Stimulated activated CD4-positive, alpha-beta T cell treated with anti-CD3 and anti-CD28 coated beads, Interleukin-12 subunit alpha, Interleukin-12 subunit beta, amount 100 ng/mL, for 24 hours (primary cell): ENCODE measurements at regions not wholly inside any gene's neighbourhood (a gene's known extent, or its start where the extent isn't known, plus 50 kb on each side); places are given as distances from the start of the nearest gene placed in this dataset.

Experiments
- DNase-seq, 2 experiments: peaks; one replicate each; pipeline ENCODE4 v3.0.0-alpha.2; 2020; ENCODE audit warnings: low read depth in 2 of 2

DNA sequence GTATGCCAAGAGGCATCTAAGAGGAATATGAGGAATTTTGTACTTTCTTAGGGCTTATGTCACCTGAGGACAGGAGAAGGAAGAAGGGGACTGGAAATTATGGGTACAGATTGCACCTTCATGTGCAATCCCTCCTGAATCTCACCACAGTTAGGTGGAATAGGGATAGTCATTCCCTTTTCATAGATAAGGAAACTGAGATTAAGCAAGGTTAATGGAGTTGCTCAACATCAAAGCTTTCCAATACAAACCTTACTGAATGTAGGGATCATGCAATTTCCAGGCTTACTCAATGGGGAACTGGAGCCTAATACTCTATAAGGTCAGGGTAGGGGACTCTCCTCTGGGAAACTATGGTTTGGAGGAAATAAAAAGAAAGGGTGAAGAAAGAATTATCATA, 133.0 kb downstream of the C11orf87 start:
- no peak for DNase-seq

DNA sequence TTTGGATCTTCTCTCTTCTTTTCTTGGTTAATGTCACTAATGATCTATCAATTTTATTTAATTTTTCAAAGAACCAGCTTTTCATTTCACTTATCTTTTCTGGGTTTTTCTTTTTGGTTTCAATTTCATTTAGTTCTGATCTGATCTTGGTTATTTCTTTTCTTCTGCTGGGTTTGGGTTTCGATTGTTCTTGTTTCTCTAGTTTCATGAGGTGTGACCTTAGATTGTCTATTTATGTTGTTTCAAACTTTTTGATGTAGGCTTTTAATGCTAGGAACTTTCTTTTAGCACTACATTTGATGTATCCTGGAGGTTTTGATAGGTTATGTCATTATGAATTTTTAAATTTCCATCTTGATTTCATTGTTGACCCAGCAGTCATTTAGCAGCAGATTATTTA, 142.3 kb downstream of the C11orf87 start:
- no peak for DNase-seq

DNA sequence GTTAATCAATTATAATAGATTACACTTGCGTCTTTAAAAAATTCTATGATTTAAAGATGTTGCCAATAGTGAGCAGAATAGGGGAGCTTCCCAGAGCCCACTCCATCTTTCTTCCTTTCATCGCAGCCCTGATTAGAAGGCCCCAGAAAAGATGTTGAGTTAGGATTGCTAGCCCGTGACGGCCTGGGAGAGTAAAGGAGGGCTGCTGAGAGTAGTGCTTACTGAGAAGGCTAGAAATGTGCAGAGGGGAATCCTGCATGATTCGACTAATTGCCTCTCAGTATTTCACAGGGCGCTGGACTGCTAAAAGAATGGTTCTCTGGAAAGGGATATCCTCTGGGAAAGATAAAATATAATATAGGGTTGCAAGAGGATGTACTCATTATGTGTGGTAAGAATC, 160.5 kb downstream of the C11orf87 start:
- DNase-seq, result no peak

DNA sequence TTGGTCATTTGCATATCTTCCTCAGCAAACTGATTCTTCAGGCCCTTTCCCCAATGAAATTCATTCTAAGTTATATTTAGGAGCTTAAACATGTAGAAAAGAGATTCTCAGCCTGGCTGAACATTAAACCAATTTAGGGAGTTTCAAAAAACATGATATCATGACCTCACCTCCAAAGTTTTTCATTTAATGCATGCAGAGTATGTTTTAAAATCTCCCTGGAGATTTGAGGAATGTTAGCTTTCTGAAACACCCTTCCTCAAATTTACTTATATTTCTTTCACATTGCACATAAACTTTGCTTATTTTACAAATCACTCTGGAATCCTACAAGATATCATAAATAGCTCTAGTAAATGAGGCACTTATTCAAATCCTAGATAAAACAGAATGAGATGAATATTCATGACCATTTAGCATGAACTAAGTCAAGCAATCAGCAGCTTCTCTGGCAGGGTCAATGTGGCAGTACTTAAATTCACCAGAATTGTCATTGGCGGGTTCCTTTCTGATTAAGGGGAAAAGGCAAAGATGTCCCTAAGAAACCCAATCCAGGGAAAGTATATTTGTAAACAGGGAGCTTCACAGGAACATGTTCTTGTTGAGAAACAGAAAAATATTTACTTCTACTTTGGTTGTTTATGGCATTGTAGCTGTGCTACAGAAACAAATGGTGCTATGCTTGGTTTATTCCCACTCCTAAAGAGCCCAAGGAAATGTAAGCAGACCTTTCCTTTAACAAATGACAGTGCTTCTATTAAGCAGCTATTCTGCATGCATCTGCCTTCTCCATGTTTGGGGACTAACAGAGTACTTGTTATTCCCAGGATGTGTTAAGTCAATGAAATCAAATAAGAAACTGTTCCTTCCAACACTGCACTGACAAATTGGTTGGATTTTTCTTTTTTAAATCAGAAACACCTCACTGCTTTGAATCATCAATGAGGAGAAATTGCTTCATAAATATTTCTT, 162.3 kb downstream of the C11orf87 start:
- DNase-seq, result no peak

DNA sequence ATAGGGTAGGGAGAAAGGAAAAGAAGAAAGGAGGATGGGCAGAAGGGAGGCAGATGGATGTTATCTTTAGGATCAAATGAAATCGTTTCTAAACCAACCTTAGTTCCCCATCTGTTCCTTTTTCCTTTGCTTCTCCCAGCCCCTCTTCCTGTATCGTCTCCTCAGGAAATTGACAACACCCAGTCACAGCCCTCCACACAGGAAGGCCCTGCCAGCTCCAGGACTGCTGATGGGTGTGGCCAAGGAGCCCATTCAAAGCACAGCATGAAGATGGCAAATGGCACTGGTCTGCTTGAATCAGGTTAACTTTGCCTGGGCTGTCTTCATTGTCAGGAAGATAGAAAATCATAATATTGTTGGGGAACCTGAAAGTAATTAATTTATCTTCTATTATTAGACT, 164.8 kb downstream of the C11orf87 start:
- no peak for DNase-seq

DNA sequence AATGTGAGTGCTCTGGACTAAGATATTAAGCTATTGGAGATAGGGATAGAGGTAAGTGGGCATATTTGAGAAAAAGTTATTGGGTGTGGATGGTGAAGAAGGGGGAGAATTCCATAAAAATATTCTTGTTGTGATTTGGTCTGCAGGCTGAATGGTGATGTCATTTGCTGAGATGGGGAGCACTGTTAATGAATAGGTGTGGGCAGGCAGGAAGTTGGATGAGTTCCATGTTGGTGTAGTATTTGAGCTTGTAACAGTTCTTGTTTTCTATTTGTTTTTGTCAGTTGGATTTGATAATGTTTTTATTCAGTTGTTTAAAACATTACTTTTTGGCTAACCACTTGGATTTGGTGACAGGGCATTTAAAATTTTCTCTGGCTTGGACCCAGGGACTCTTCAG, 168.8 kb downstream of the C11orf87 start:
- DNase-seq, result no peak

DNA sequence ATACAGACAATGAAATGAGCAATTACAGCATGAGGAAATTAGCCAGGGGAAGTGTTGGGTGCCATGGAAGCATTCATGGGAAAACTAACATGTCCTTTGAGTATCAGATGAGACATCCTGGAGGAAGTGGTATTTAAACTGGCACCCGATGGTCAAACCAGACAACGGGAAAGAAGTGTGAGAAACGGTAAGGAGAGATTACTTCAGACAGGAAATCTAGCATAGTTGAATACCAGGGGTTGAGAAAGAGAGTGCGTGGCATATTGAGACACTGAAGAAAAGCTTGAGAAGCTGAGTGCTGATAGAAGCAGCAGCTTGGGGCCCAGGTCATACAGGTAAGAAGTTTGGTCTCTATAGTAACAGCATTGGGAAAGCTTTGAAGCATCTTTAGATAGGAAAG, 175.3 kb downstream of the C11orf87 start:
- no peak for DNase-seq

DNA sequence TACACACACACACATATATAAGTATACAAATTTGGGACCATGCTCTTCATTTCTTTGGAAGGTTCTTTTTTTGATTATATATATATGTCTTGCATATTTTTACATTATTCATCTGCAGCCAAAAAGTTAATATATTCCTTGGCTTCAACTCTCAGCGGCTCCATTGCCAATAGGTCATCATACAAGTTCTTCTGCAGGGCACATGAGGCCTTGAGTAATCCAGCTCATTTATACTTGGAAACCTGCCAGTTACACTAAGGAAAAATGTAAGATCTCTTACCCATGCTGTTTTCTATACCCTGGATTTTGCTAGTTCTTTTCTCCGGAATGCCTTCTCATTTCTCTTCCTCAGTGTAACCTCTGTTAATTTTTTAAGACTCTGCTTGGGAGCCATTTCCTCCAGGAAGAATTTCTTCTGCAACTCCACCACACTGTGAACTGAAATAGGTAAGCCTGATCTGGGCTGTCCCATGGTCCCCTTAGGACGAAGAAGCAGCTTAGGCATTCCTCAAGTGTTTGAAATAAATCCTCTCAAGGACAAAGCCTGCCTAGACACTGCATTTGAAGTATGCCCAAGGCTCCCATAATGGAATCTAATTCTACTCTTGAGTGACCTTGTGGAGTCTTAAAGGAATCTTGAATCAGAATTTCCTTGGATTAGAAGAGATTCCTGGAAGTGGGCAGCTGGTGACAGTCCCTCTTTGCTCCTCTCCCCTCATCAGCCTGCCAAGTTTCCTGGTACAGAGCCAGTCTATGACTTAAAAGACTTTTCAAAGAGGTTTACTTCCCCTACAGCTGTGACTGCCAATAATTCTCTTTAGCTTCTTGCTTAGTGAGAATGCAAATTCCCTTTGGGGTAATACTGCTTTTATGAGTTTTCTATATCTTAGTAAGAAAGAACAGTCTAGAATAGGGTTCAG, 182.8 kb downstream of the C11orf87 start:
- DNase-seq, result no peak

DNA sequence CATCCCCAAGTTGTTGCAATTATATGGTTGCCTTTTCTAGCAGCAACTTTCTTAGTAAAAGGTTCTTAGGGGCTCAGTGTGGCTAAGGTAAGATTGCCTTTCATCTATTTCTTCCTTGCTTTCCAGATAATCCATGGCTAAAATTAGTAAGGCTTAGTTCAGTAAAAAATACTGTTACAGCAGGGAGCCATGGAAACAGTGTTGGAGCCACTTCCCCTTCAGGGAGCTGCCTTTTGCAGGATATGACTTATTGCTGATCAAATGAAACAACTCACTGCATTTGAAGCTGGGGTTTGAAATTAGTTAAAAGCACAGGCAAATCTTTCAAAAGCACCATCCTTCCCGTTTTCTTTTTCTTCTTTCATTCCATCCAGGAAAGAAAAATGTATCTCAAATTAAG, 184.3 kb downstream of the C11orf87 start:
- no peak for DNase-seq

DNA sequence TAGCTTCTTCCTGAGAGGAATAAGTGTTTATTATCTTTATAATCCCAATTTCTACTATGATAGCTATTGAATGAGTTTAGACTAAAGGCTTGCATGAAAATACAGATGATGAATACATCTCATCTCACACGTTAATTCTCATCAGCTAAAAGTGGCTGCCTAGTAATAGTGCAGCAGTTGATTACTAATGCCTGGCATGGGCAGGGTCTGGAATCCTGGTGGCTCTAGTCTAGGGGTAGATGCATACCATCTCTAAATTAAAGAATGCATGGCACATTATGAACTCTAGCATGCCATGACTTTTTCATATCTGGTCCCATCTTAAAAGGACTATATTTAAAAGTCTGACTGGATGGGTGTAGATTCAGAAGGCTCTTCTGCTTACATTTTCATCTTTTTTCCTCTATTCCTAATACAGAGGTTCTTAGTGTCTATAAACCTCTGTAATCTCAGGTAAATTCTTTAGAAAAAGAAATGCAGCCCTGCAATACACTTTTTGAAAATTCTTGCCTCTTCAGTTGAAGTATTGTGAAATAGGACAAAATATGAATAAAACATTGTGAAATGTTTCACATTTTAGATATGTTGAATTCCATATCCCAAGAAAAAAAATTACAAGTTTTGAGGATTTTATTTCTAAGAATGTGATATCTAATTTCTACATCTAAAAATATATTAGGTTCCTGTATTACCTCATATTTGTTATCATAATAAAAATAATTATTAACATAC, 187.6 kb downstream of the C11orf87 start:
- no peak for DNase-seq

DNA sequence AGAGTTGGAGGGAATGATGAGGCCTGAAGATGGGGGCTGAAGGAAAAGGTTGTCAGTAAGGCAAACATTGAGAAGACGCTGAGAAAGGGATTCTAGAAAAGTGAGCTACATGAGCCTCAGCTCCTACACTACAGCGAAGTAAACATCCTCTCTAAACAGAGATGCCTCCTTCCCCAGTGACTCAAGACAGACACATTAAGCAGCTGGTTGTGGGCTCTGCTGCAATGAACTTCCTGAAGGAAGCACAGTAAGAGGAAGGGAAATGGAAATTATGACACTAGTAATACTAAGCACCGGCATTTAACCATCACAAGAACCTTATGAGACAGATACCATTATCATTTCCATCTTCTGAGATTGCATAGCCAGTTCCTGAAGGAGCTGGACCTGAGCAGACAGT, 190.5 kb downstream of the C11orf87 start:
- no peak for DNase-seq

DNA sequence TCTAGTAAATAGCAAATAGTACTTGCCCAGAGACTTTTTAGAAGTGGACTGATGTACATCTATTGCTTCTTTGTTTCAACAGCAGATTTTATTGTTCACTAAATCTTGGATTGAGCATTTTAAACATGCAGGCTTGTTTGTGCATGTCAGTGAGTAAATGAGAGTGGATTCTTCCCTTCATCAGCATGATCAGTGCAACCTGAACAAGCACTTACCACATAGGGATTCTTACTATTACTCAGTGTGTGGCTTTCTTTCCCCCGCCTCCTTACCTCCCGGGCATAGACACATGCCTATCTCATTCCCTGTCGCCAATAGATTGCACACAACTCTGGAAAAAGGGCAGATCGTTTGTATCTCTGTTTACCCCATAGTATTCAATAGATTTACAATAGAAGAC, 197.5 kb downstream of the C11orf87 start:
- DNase-seq, result no peak

DNA sequence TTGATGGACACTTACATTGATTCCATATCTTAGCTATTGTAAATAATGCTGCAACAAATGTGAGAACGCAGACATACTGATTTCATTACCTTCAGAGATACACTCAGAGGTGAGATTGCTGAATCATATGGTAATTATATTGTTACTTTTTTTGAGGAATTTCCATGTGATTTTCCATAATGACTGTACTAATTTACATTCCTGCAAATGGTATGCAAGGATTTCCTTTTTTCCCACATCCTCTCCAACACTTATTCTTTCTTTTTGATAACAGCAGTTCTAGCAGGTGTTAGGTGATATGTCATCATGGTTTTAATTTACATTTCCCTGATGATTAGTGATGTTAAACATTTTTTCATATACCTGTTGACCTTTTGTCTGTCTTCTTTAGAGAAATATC, 207.7 kb downstream of the C11orf87 start:
- DNase-seq, result no peak

DNA sequence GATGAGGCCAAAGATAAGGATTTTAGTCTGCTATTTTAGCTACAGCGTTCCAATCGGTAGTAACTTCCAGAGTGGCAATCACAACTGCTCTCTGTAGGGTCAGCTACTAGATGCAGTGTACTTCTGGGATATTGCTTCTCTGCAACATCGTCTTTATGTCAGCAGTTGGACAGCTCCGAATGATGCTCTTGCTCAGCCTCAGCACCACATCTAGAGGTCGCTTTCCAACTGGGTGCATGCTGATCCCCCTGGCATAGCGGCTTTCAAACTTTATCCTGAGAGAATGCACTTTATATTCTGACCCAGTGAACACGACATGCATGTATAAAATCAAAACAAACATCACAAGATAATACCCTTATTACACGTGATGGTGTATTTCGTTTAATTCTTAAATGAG, 219.6 kb downstream of the C11orf87 start:
- no peak for DNase-seq

DNA sequence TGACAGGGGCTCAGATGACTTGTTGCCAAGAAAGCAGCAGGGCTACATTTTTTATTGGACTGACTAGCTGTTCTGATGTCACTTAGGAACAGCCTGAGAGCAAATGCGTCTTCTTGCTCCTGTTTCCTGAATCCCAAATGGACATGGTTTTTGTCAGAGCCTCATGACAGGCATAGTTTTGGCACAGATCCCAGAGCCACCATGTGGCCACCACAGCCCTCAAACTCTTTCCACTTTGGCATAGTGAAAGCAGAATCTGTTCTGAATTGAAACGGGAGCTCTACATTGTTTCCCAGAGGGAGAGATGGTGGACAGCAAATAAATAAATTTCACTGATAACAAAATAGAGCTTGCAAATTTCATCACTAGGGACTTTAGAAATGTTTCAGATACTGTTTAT, 222.2 kb downstream of the C11orf87 start:
- DNase-seq, result no peak

DNA sequence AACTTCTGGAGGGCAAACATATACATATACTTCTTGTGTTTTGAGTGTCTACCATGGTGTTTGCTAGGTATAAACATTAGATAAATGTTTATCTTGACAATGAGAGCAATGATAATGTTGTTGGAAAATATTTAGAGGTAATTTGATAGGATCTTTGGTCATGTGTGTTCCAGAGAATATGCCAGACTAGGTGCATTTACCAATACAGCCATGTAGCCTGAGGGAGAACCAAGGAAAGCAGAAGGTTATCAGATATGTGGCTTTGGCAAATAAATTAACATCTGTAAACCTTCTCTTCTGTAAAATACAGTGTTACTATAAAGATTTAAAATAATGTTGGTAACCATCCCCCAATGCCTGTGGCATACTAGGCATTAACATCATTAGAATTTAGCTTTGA, 226.8 kb downstream of the C11orf87 start:
- no peak for DNase-seq

DNA sequence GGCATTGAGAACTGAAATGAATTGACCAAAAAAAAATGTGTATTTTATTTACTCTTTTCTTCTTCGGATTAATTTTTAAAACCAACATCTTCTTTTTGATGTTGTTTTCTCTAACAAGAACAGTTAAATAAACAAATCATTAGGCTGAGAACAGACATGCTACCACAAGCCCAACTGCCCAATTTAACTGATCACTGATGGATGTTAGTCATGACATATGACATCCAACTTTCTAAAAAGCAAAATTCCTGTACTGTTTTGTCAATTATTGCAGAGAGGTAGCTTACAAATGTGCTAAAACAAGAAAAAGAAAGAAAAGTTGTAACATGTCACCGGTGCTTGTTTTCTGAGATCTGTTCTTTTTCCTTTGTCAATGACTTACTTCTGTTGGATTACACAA, 232.1 kb downstream of the C11orf87 start:
- DNase-seq, result no peak

DNA sequence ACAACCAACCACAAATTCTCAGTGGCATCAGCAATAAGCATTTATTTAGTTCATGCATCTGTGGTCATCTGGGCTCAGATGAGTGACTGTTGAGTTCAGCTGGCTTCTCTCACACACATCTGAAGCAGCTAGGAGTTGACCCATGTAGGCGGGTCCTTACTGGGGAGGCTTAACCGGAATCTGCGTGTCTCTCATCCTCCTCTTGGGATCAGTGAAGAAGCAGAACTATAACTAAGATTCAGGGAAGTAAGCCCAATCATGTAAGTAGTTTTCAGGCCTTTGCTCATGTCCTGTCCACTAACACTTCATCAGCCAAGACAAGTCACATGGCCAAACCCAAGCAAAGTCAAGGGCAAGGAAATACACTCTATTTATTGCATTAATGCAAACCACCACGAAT, 236.2 kb downstream of the C11orf87 start:
- no peak for DNase-seq

DNA sequence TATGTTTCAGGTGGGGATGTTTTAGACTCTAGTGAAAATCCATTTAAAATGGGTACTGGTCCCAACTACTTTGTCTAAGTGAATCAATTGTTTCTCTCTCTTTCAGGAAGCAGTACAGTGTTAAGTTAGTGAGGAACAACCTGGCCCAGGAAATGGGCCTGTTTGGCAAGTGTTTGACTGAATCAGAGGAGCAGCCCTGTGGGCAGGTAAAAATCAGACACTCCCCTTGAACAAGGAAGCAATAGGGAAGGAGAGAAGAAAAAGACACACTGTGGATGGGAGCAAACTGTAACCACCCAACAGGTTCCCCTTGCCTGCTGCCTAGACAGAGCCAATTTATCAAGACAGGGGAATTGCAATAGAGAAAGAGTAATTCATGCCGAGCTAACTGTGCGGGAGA, 245.7 kb downstream of the C11orf87 start:
- no peak for DNase-seq

DNA sequence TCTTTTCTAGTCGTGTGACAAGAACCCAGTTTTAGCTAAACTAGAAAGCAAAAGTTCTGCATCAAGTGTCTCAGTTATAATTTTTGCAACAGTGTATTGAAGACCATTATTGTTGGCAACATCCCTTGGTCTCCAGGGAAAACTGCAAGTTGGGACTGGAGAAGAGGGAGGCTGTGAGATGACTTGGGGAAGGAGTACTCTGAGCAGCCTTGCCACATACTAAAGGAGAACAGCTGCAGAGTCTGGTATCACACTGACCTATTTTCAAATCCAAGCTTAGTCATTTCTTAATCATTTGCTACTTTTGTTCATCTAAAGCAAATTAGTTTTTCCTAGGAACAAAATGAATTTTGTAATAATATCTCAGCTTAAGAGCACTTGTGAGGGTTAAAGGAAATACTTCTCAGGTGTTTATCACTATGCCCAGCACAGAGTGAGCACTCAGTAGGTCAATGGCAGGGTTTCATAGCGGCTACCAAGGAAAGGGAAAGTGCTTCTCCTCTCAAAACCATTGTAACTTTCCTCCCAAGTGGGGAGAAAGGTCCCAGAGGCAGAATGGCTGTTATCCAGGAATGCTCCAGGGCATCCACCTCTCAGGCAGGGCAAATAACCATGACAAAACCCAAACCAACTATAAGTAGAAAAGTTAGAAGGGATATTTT, 247.1 kb downstream of the C11orf87 start:
- DNase-seq, result no peak

DNA sequence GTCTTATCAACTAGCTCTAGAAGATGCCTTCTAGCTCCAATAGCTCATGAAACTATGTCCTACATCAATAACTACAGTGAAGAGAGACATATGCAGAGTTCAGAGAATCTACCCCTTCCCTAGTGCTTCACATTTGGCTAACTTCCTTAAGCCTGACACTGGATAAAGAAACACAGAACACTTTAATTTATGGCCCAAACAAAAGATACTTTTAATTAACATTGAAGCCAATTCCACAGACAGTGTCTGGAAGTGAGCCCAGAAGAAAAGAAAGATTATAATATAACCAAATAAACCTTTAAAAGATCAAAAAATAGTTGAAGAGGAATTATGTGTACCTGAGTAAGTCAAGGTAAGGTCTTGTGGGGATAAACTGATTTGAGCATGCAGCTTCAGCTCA, 255.2 kb downstream of the C11orf87 start:
- DNase-seq, result no peak

DNA sequence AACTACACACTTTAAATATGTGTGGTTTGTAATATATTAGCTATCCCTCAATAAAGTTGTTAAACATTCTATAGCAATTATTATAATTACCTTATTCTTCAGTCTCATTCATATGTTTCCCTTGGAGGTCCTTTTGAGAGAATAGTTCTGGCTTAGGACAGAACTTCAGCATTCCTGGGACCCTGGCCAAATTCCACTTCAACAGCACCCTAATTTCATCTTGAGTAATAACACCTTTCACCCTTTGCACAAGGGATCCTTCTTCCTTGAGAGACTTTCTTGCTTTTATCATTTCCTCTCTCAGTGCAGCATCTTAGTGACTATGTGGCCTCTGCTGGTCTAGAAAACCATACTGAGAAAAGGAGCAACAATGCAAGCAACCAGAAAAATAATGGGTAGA, 255.9 kb downstream of the C11orf87 start:
- no peak for DNase-seq
